ENCODE measurements at regions not wholly inside any gene's neighbourhood (a gene's known extent, or its start where the extent isn't known, plus 50 kb on each side); places are given as distances from the start of the nearest gene placed in this dataset.

- no peak for DNase-seq (ENCODE audit: low read depth)
These were observed 385.8 kb downstream of the KLF12 start for GRCh38 chr13:73748404-73748803.

DNA sequence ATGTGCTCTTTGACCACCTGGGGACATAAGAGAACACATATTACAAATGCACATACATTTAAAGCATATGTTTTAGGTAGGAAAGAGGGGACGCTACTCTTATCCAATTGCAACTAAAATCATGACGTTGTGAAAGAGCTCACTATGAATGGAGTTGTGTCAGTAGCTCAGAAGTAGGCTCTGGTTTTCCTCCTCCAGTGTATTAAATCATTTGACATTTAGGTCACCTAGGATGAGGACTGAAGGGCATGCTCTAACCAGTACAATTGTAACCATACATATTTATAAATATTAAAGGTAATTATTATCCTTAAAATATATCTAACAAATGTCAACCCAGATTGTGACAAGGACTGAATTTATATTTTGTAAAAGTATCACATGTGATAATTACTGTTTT is 389.0 kb downstream of the KLF12 start:
- DNase-seq (ENCODE audit: low read depth): no peak

GRCh38 chr13:73742982-73743381 is 391.2 kb downstream of the KLF12 start:
- DNase-seq (ENCODE audit: low read depth): no peak

GRCh38 chr13:73741742-73742141 is 392.5 kb downstream of the KLF12 start:
- DNase-seq (ENCODE audit: low read depth): no peak

DNA sequence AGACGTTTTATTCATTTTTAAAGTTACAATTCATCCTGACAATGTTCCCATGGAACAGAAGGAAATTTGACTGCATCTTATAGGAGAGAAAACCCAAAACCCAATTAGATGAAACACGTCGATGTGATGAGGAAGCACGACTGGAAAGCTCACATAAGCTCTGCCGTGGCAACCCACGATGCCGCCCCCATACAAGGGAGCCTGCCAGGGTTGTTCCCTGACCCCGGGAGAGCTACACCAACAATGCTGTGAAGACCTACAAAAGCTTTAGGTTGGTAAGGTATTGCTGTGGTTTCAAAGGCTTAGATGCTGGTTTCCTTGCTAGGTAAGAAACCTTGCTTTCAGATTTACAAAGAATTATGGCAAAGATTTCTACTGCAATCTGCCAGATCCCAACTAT is 393.1 kb downstream of the KLF12 start:
- no peak for DNase-seq (ENCODE audit: low read depth)

DNA sequence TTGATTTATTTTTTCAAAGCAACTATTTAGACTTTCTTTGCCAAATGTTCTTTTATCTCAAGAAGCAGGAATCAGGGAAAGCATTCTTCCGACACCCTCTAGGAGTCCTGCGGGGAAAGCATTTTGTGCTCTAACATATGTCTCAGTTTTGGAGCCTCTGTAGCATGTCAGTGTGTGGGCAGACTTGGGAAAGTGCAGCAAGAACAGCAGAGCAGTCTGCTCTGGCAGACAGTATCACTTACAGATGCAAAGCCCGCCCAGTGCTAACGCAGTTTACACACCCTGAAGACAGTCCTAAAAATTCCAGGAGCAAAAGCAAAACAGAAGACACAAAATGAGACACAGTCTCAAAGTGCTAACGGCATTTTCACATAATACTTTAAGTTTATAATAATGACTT is 393.5 kb downstream of the KLF12 start:
- no peak for DNase-seq (ENCODE audit: low read depth)

- no peak for DNase-seq (ENCODE audit: low read depth)
These were observed 394.8 kb downstream of the KLF12 start for GRCh38 chr13:73739394-73739793.

- no peak for DNase-seq (ENCODE audit: low read depth)
These were observed 395.6 kb downstream of the KLF12 start for GRCh38 chr13:73738626-73739025.

DNA sequence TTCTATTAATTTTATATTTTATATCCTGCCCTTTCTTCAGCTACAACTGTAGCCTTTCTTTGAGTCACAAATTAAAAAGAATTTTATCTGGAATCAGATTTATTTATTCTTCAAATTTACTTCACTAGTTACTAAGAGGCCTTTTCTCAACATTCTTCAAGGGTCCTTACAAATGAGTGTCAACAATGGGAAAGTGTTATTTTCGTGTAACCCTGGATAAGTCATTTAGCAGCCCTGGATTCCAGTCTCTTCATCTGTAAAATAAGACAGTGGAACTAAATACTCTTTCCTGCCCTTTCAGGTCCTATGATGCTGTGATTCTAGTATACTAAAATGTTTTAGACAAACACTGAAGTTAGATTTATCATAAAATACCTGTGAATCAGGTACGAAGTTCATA is 397.0 kb downstream of the KLF12 start:
- DNase-seq (ENCODE audit: low read depth): no peak

- no peak for DNase-seq (ENCODE audit: low read depth)
These were observed 400.5 kb downstream of the KLF12 start for GRCh38 chr13:73733706-73734105.

- no peak for DNase-seq (ENCODE audit: low read depth)
These were observed 401.9 kb downstream of the KLF12 start for GRCh38 chr13:73732350-73732749.

DNA sequence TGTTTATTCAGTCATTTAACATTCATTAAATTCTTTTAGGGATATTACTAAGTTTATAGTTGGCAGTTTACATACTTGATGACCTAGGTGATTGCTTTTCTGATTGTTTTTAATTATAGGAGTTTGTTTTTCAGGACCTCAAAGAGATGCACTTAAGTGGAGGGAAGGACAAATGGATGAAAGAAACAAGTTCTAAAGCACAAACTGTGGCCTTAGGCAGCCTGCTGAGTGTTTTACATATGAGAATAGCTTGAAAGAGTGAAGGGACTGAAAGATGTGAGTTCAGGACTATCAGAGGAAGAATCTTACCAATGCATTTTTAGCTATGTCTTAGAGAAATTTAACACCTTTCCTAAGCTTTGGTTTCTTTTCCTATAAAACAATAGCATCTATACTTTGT is 402.6 kb downstream of the KLF12 start:
- no peak for DNase-seq (ENCODE audit: low read depth)

DNA sequence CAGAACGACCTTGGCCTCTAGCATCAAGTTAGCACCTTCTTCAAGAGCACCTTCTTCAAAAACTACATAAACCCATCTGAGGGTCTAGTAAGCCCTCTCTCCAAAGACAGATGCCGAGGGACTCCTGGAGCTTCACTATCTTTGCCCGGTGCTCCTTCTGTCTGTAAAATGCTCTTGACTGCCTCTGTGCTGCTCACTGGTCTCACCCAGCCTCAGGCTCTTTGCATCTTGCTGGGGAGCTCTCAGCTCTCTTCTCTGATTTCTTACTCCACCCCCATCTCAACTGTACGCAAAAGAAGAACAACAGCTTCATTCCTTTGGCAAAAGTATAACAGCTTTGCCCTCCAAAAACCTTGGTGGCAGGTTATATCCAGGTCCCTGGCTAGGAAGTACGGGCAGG is 404.2 kb downstream of the KLF12 start:
- no peak for DNase-seq (ENCODE audit: low read depth)

DNA sequence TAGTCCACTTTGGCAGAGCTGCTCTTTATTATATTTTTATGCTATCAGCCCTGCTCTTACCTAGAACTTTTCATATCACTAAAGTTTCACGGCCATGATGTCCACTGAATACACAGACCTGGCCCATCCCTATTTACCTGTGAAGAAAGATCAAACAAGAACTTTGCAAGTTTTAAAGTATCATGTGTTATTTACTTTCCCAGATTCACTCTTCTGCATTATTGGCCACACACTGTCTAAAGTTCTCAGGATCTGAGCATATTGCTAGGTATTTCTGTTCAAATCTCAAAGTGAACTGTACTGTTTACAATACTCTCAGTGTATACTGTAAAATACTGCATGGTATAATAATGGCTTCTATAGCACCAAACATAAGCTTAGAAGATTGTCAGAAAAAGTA is 405.2 kb downstream of the KLF12 start:
- no peak for DNase-seq (ENCODE audit: low read depth)

GRCh38 chr13:73722120-73722519 is 412.1 kb downstream of the KLF12 start:
- DNase-seq (ENCODE audit: low read depth): no peak

DNA sequence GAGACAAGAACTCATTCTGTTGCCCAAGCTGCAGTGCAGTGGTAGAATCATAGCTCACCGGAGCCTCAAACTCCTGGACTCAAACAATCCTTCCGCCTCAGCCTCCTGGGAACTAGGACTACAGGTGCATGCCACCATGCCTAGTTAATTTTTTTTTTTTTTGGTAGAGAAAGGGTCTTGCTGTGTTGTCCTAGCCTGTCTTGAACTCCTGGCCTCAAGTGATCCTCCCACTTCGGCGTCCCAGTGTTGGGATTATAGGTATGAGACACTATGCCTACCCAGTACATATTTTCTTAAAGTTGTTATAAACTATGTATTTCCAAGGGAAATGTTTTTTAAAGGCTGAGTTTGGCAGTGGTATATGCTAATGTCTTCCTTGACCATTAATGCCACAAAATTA is 412.6 kb downstream of the KLF12 start:
- DNase-seq (ENCODE audit: low read depth): no peak

DNA sequence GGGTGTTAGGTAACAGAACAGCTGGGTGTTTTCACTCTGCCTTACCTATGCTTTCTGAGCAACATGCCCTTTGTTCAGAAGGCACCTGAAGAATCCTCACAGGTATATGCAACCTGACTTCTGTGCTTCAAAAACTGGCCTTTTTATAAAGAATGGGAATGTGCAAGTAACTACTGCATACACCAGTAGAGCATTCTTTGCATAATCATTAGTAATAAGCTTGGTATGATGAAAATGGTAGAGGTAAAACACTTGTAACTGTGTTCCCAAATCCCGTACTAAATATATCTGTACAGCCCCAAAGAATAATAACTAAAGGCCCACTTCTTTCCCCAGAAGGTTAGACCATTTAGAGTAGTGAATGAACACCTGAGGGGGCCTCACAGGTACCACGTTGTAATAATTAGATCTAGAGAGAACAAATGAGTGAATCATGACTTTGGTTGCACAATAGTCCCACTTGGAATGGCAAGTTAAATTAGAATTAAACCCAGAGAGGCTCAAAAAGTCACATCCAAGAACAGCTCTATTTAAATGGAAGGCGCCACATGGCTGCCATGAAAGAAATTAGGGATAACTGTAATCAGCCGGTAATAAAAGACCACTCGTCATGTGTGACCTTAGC is 413.9 kb downstream of the KLF12 start:
- no peak for DNase-seq (ENCODE audit: low read depth)

- no peak for DNase-seq (ENCODE audit: low read depth)
These were observed 416.0 kb downstream of the KLF12 start for GRCh38 chr13:73718246-73718645.

DNA sequence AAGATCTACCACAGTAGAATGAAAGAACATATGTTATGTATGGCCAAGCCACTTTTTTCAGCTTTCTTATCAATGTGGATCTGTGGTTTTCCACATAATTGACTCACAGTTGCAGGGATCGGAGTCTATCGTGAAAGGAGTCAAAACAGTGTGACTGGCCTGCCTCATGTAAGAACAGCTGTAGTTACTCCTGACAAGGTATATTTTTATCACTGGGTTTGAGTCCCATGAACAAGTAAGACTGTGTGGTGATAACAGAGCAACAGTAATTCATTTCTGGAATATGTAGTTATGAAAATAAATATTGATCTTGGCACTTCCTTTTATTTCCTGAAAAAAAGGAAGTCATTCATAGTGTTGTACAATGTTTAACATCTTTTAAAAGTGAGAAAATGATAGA is 416.6 kb downstream of the KLF12 start:
- DNase-seq (ENCODE audit: low read depth): no peak

GRCh38 chr13:73715911-73716510 is 418.2 kb downstream of the KLF12 start:
- no peak for DNase-seq (ENCODE audit: low read depth)

- DNase-seq (ENCODE audit: low read depth): no peak
These were observed 418.9 kb downstream of the KLF12 start for GRCh38 chr13:73715114-73715910.

GRCh38 chr13:73714522-73714921 is 419.7 kb downstream of the KLF12 start:
- DNase-seq (ENCODE audit: low read depth): no peak

DNA sequence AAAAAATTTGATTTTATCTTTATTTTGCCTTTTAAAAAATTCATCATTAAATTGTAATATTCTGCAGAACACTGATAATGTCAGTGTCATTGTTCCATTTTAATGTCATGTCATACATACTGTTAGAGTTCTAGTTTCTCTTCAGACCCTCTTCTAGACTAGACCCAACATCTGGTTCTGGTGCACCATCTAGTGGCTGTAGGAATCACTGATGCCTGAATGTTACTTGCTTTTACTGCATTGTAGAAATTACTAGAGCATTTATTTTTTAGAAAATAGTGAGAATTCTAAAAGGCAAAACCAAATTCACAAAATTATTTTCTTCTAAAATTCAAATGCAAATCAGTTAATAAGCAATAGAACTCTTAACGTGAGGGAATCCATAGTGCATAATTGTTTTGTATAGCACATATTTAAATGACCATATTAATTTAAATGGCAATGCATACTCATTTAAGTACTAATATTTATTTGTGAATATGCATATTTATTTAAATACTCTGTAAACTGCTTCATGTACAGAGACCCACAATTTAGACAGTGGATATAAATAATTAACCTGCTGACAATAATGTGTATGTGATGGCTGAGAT is 425.7 kb downstream of the KLF12 start:
- DNase-seq (ENCODE audit: low read depth): peak; percentile 36

Measured in stromal cell of bone marrow (primary cell).